ENCODE measurements at regions not wholly inside any gene's neighbourhood (a gene's known extent, or its start where the extent isn't known, plus 50 kb on each side); places are given as distances from the start of the nearest gene placed in this dataset.

DNA sequence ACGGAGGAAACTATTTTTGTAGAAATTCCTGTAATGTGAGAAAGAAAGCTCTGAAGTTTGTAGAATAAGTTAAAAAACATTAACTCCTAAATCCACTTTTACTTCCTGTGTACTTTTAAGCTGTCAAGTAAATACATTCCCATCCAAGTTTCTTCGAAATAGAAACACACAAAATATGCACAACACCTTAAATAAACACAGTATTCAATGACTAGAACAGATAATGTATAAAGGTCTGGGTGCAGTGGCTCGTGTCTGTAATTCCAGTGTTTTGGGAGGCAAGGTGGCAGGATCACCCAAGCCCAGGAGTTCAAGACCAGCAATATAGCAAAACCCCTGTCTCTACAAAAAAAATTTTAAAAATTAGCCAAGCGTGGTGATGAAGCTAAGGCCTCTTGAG lies 121.9 kb upstream of the ODAD2 start:
- DNase-seq (ENCODE audit: low spot score): no peak
- TF ChIP-seq EZH2 (IDR thresholded peaks at IDR 0.05; ENCODE audit: borderline replicate concordance, low read depth, low read length, poor library complexity, severe bottlenecking): no peak
- TF ChIP-seq, protein P1, sequence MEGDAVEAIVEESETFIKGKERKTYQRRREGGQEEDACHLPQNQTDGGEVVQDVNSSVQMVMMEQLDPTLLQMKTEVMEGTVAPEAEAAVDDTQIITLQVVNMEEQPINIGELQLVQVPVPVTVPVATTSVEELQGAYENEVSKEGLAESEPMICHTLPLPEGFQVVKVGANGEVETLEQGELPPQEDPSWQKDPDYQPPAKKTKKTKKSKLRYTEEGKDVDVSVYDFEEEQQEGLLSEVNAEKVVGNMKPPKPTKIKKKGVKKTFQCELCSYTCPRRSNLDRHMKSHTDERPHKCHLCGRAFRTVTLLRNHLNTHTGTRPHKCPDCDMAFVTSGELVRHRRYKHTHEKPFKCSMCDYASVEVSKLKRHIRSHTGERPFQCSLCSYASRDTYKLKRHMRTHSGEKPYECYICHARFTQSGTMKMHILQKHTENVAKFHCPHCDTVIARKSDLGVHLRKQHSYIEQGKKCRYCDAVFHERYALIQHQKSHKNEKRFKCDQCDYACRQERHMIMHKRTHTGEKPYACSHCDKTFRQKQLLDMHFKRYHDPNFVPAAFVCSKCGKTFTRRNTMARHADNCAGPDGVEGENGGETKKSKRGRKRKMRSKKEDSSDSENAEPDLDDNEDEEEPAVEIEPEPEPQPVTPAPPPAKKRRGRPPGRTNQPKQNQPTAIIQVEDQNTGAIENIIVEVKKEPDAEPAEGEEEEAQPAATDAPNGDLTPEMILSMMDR (conservative IDR thresholded peaks at IDR 0.05; ENCODE audit: low read depth, low read length): no peak
- ChIA-PET POLR2A (ENCODE audit: low non-redundant PET) (no interaction called here), CTCF (no interaction called here)
- H3K27ac ChIP-seq (ENCODE audit: low read depth, low read length, poor library complexity, severe bottlenecking): peak overlapping the region; percentile 51
- H3K4me1 ChIP-seq (ENCODE audit: insufficient read depth, low read length, poor library complexity, severe bottlenecking): peaks cover 17% of the 10 kb centered on the region
- BruUV-seq (replicated peaks): no TSS peak
- H3K9me3 ChIP-seq (ENCODE audit: low read depth, low read length, poor library complexity, severe bottlenecking): no peaks in the 10 kb centered on the region
- no peaks in the 10 kb centered on the region for H3K27me3 ChIP-seq (replicated peaks; ENCODE audit: insufficient read depth, low read depth, low read length, poor library complexity)
- intact Hi-C loops (cut with micrococcal nuclease; ENCODE audit: unreplicated experiment): no loop called here
- H3K36me3 ChIP-seq (ENCODE audit: insufficient read depth, low read length, poor library complexity, severe bottlenecking): no peaks in the 10 kb centered on the region
- no peak overlapping the region for H3K4me3 ChIP-seq (ENCODE audit: low read depth, low read length, poor library complexity, severe bottlenecking)

DNA sequence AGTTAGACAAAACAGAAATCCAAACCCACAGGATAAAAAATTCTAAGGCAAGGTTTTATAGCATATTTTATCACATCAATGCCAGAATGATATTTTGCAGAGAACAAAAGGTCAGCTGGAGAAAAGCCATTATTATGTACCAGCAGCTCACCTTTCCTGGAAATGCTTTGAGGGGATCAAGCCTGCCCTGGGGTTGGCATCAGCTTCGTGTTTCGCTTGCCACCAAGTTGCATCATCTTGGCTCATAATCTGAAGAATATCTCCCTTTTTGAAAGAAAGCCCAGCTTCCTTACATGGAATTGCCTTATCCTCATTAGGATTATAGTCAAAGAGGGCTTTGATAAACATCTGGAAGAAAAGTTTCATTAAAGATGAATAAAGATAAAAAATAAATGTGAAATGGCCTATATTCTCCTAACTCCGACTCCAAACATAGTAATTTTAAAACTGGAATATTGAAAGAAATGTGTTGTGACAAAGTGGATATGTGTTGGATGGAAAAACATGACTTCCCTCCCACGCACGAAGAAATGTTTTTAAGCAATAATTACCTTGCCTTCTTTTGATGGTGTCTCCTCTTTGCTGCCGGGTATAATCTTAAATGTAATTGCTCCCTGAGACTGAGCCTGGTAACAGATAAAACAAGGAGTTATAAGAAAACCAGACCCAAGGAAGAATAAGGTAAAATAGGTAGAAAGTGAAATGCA lies 121.3 kb upstream of the ODAD2 start:
- Histone ChIP-seq H3K4me1 (ENCODE audit: insufficient read depth, low read length, poor library complexity, severe bottlenecking) (peaks cover 17% of the 10 kb centered on the region), H3K4me3 (ENCODE audit: low read depth, low read length, poor library complexity, severe bottlenecking) (no peak overlapping the region), H3K9me3 (ENCODE audit: low read depth, low read length, poor library complexity, severe bottlenecking) (no peaks in the 10 kb centered on the region), H3K27me3 (replicated peaks; ENCODE audit: insufficient read depth, low read depth, low read length, poor library complexity) (no peaks in the 10 kb centered on the region), H3K36me3 (ENCODE audit: insufficient read depth, low read length, poor library complexity, severe bottlenecking) (no peaks in the 10 kb centered on the region), H3K27ac (ENCODE audit: low read depth, low read length, poor library complexity, severe bottlenecking) (peak overlapping the region; percentile 51)
- no TSS peak for BruUV-seq (replicated peaks)
- TF ChIP-seq EZH2 (IDR thresholded peaks at IDR 0.05; ENCODE audit: borderline replicate concordance, low read depth, low read length, poor library complexity, severe bottlenecking): no peak
- TF ChIP-seq, protein P1 (conservative IDR thresholded peaks at IDR 0.05; ENCODE audit: low read depth, low read length): no peak
- CTCF ChIA-PET: no interaction called here
- intact Hi-C loops (cut with micrococcal nuclease; ENCODE audit: unreplicated experiment): no loop called here
- DNase-seq (ENCODE audit: low spot score): peak; percentile 37
- POLR2A ChIA-PET (ENCODE audit: low non-redundant PET): interaction anchor here (0.6 kb wide), 1 partner anchor 288 kb away, joined by 3 read pairs; no protein-coding TSS in a partner anchor

DNA sequence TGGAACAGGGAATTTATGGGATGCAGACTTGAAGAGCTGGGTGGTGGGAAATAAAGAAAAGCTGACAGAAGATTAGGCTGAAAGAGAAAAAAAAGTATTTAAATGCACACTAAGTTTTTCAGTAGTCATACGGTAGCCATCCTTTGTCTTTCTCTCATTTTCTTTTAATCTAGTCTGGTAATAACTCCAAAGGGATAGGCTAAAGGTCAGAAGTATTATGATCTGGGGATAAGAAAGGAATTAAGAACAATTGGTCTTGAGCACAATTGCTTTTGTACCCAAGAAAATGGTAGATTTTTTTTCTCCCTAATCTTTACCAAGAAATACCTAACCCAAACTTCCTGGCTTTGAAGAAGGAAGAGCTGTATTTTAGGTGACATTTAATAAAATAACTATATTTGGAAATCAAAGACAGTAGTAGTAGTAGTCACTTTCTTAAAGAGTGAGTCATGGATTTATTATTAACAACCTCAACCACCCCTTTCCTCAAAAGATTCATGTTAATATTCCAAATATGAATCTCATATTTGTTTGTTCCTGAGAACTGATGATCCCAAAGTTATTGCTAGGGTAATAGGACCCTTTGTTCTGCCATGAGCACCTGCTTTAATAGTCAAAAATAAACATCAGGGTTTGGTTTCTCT lies 120.2 kb upstream of the ODAD2 start:
- Histone ChIP-seq H3K27ac (ENCODE audit: low read depth, low read length, poor library complexity, severe bottlenecking) (peak overlapping the region; percentile 12), H3K9me3 (ENCODE audit: low read depth, low read length, poor library complexity, severe bottlenecking) (no peaks in the 10 kb centered on the region), H3K4me3 (ENCODE audit: low read depth, low read length, poor library complexity, severe bottlenecking) (no peak overlapping the region), H3K4me1 (ENCODE audit: insufficient read depth, low read length, poor library complexity, severe bottlenecking) (peaks cover 17% of the 10 kb centered on the region), H3K36me3 (ENCODE audit: insufficient read depth, low read length, poor library complexity, severe bottlenecking) (no peaks in the 10 kb centered on the region), H3K27me3 (replicated peaks; ENCODE audit: insufficient read depth, low read depth, low read length, poor library complexity) (no peaks in the 10 kb centered on the region)
- TF ChIP-seq EZH2 (IDR thresholded peaks at IDR 0.05; ENCODE audit: borderline replicate concordance, low read depth, low read length, poor library complexity, severe bottlenecking): no peak
- TF ChIP-seq, protein P1 (conservative IDR thresholded peaks at IDR 0.05; ENCODE audit: low read depth, low read length): no peak
- intact Hi-C loops (cut with micrococcal nuclease; ENCODE audit: unreplicated experiment): no loop called here
- BruUV-seq (replicated peaks): no TSS peak
- POLR2A ChIA-PET (ENCODE audit: low non-redundant PET): interaction anchor here (0.6 kb wide), 1 partner anchor 23 kb away, joined by 4 read pairs; no protein-coding TSS in a partner anchor
- CTCF ChIA-PET: no interaction called here
- DNase-seq (ENCODE audit: low spot score): no peak
